TTC549 (cell line): ENCODE measurements at regions not wholly inside any gene's neighbourhood (a gene's known extent, or its start where the extent isn't known, plus 50 kb on each side); places are given as distances from the start of the nearest gene placed in this dataset.

ENCODE experiments used
- FAIRE-seq: peaks from 2 replicates; lab custom pipeline; 2012; peaks lifted over from hg19 to GRCh38; lab: Jason Lieb, UNC

DNA sequence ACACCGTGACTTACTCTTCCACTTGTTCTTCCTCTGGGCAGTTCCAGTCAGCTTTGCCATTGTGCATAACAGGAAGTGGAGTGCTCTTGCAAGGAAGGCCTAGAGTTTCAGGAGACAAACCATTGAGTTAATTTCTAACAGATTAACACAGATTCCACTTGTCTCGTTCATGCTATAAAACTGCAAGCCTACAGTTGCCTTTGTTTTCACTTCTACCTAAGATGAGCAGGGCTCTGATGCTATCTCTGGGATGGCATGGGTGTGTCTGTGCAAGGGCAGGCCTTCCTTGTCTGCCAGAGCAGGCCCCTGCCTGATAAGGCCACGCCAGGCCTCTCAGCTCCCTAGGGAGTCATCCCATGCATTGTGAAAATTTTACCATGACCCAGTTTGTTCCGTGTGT is 67.7 kb upstream of the PGRMC2 start:
- no peak for FAIRE-seq

DNA sequence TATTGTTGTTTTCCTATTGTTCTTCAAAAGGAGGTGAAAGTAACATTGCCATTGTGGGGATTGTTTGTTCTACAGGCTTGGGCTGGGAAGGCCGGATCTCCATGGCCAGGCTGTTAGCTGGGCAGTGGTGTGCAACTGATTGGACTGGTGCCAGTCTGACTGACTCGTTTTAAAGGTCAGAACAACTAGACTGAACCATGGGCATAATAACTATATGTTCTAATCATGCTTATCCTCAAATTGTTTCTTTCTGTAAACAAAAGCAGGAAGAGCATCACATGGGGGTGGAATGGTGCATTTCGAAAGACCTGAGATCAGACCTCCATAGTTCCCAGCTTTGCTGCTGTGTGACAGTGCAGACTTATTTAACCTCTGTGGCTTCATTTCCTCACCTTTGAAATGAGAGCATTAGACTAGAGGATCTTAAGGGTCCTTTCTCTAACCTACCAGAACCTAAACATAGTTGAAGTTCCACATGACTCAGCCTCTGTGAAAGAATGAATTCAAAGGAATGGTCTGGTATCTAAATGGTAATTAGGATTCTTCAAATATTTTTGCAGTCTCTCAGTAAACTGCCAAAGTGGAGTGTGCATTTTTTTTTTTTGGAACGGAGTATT is 66.7 kb upstream of the PGRMC2 start:
- FAIRE-seq = no peak

DNA sequence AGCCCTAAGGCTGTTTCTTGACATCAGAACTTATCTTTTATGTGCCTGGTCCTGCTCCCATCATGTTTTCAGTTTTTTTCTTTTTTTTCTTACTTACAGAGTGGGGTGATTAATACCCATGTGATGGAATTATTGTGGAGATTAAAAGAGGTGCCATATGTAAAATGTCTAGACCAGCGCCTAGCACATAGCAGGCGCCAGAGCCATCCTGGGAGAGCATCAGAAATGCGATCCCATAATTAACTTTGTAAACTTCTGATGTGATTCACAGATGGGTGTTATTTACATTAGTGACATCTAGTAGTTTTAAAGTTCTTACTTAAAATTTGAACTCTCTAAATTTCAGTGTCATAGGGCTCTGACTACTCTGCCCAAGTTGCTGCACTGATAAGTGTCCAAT is 66.2 kb upstream of the PGRMC2 start:
- no peak for FAIRE-seq

DNA sequence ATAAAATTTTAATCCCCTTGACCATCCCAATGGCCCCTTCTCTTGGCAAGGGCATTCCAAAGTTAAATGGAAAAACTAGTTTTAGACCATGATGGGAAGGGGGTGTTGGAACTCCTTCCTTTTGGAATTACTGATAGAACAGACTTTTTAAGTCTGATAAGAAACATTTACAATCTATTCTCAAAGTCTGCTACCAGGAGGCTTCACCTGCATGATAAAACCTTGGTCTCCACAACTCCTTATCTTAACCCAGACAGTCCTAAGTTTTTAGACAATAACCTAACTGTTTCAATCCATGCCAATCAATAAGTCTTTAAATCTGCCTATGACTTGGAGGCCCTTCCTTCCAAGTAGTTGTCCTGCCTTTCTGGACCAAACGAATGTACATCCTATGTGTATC is 63.9 kb upstream of the PGRMC2 start:
- FAIRE-seq = no peak

DNA sequence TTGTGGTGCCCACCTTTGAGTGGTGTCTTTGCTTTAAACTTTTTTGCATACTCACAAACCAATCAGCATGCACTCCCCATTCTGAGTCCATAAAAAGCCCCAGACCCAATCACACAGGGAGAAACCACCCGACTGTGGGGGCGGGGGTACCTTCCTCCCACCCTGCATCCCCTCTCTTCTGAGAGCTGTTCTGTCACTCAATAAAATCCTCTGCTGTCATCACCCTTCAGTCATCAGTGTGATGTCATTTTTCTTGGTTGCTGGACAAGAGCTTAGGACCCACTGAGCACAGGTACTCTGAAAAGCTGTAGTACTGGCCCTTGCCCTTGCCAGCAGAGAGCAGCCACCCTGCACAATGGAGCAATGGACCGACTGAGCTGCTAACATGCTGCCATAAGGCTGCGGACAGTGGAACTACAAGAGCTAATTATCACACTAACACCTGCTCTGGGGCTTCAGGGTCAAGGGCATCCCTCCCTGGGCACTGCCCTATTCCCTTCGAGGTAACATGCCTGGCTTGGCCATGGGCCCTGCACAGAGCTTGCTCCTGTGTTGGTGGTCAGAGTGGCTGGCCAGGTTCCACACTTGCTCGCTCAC is 62.9 kb upstream of the PGRMC2 start:
- FAIRE-seq = no peak

DNA sequence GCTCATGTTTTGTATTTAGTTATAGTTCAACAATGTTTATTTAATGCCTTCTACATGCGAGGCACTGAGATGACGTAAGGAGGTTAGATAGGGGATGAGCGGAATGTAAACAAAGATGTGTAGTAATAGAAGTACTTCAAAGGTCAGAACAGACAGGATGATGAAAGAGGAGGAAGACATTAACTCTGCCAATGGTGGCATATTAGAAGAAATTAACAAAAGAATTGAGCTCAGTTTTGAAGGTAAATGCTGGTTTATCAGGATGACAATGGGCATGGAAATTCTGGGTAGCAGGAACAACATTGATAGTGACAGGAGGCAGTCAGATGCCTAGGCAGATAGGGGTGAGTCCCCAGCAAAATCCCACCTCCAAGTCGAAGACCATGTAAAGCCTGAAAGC is 62.3 kb upstream of the PGRMC2 start:
- no peak for FAIRE-seq

DNA sequence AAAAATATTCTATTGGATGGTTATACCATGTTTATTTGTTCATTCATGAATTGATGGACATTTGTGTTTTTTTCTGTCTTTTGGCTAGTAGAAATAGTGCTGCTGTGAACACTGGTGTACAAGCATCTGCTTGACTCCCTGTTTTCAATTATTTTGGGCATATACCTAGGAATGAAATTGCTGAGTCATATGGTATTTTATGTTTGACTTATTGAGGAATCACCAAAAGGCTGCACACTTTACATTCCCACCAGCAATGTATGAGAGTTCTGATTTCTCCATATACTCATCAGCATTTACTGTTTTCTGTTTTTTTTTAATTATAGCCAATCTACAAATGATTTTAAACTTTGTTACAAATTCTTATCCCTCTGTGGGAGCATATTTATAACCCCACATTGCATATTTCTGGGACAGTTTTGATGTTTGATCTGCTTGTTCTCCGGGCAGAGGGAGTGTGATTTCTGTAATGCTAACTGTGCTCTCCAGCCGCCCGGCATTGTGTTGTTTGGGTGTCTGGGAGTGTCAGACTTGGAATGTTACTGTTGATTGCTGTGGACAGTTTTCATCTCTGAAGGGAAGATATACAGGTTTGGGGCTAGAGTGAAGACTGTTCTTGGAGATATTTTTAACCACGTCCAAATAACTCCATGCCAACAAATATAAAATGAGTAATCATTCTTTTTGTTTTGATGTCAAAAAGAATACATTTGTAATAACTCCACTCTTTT is 60.5 kb upstream of the PGRMC2 start:
- FAIRE-seq = no peak

DNA sequence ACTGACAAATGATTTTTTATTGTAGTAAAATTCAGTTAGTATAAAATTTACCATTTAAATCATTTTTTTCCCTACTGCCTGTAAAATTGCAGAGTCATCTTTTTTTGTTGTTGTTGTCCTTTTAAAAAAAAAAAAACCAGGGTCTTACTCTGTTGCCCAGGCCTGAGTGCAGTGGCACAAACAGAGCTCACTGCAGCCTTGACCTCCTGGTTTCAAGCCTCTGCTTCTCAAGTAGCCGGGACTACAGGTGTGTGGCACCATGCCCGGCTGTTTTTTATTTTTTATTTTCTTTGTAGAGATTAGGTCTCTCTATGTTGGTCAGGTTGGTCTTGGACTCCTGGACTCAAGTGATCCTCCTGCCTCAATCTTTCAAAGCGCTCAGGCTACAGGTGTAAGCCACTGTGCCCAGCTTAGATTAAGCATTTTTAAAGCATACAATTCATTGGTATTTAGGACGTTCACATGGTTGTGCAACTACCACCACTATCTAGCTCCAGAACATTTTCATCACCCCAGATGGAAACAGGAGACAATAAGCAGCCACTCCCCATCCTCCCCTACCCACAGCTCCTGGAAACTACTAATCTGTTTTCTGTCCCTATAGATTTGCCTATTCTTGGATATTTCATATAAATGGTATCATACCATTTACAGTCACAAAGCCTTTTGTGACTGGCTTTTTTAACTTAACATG is 59.7 kb upstream of the PGRMC2 start:
- FAIRE-seq = no peak

DNA sequence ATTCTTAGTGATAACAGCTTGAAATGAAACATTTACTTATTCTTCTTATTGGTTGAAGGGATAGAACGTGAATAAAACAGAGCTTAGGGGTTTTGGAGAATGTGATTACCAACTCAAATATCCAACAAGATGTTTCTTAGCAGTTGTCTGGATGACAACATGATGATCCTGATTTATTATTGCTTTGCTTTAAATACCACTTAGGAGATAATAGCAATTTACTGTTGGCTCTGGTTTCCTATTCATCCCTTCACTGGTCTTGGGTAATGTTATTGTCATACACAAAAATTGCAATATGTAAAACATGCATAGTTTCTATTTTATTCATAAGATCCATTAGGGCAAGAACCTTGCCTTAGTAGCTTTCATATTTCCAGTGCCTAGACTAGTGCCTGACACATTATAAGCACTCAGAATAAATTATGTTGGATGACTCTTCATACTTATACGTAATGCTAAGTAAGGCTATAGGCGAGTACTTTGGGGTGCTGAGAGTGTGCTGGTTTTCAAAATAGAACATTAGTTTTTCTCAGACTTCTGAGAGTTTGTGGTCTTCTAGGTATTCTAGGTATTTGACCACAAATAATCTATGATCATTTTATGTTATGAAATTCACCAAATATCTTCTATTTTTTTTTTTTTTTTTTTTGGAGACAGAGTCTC is 58.6 kb upstream of the PGRMC2 start:
- no peak for FAIRE-seq

DNA sequence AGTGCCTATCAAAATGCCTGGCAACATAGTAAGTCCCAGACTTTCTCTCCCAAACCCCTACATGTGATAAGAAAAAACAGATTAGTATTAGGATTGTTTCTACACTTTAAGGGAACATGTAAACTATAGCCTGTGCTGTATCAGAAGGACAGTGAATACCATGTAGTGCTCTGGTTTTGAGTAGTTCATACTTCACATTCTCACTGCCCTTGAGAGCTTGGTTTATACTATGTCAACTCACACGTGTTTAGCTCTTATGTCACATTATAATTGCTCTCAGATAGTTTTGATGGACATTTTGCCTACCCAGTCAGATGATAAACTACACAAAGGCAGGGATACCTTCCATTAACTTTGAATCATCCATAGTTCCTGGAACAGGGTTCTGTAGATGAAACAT is 58.0 kb upstream of the PGRMC2 start:
- FAIRE-seq = no peak

DNA sequence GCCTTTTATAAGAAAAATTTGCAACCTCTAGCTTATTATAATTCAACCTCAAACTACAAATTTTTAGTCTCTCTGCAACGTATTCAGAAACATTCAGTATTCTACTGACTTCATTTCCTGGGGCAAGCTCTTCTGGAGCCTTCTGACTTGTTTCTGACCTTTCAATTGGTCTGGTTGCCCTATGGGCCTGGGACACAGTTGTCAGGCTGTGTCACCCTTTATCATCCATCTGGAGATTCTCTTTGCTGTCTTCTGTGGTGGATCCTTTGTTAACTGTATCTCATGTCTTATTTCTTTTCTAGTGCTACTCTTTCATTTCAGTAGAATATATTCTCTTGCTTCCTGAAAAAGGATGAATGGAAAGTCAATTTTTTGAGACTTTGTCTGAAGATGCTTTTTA is 55.1 kb upstream of the PGRMC2 start:
- FAIRE-seq = no peak

DNA sequence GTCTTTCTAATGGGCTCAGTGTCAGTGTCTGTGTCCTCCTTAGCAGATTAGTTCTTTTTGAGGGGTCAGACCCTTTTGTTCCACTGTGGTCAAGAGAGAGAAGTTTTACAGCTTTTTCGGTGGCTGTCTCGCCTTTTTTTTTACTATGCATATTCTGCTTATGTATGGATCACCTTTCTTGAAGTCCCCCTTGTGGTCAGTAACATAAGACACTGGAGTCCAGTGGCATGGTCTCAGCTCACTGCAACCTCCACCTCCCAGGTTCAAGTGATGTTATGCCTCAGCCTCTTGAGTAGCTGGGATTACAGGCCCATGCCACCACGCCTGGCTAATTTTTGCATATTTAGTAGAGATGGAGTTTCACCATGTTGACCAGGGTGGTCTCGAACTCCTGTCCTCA is 54.0 kb upstream of the PGRMC2 start:
- FAIRE-seq = no peak

DNA sequence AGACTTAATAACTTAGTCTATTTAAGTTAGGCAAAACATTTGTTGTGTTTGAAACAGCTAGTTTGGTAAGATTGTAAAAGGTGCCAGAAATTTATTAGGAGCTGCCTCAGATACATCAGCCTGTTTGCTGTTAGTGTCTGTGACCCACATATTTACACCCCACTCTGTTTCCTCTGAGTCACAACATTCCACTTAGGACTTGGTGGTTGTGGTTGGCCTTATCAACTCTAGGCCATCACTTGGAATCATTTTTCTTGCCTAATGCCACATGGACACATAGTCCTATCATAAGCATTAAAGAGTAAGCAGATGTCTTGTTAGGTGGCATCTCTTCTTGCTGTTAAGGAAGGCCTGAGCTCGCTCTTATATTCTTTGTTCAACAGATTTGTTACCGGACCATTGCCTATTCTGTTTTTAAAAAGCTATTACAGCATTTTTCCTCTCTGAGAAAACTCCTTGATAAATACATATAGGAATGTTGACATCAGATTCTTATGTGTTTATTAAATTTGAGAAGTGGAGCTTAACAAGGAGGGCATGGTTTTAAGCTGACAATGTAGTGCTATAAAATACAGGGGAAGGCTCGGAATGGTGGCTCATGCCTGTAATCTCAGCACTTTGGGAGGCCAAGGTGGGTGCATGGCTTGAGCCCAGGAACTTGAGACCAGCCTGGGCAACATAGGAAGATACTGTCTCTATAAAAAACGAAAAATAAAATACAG is 51.2 kb upstream of the PGRMC2 start:
- FAIRE-seq = no peak

DNA sequence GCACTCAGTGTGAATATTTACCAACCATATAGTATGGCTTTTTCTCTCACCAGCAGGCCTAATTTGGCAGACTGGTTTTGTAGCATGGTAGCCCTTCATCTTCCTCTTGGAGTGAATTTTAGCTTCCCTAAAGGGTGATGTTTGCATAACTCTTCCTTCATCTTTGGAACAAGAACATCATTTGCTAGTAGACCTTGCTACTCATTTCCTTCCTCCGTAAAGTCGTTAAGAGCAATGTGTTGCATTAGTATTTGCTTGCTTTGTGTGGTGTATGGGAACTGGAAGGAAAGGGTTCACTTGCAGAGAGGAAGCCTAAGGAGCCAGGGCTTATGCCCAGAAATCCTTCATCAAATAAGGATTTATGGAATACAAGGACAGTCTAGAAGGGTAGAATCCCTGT is 50.2 kb upstream of the PGRMC2 start:
- no peak for FAIRE-seq
